Nephron progenitor cell (in vitro differentiated cells): ENCODE measurements at regions not wholly inside any gene's neighbourhood (a gene's known extent, or its start where the extent isn't known, plus 50 kb on each side); places are given as distances from the start of the nearest gene placed in this dataset.

Experiments used
- DNase-seq: peaks from one replicate; pipeline ENCODE4 v3.0.0; 2021
- H3K27ac Mint-ChIP-seq: 2 replicates; pipeline ENCODE4 v1.8.0; 2021; ENCODE audit warnings: mild to moderate bottlenecking, moderate library complexity, mixed read lengths
- H3K27me3 Mint-ChIP-seq: 2 replicates; pipeline ENCODE4 v1.8.0; 2021; ENCODE audit warnings: mild to moderate bottlenecking, low read depth, mixed read lengths; ENCODE audit not compliant: poor library complexity
- H3K36me3 Mint-ChIP-seq: 2 replicates; pipeline ENCODE4 v1.8.0; 2021; ENCODE audit warnings: low read depth, mixed read lengths
- H3K4me1 Mint-ChIP-seq: 2 replicates; pipeline ENCODE4 v1.8.0; 2021; ENCODE audit warnings: mixed read lengths
- H3K4me3 Mint-ChIP-seq: 2 replicates; pipeline ENCODE4 v1.8.0; 2021; ENCODE audit warnings: mild to moderate bottlenecking, moderate library complexity, mixed read lengths
- H3K9me3 Mint-ChIP-seq: 2 replicates; pipeline ENCODE4 v1.8.0; 2021; ENCODE audit warnings: mild to moderate bottlenecking, moderate library complexity, mixed read lengths
- CTCF ChIP-seq: fragments of 200-600 bp; sonication (generic); IDR thresholded peaks from 2 replicates; pipeline ENCODE4 v1.5.0; 2021; ENCODE audit warnings: antibody characterized with exemption

GRCh38 chr2:58908501-58909154 lies 667.5 kb upstream of the FANCL start:
- no peak for DNase-seq
- peaks cover 3% of the 10 kb centered on the region for H3K27me3 Mint-ChIP-seq
- H3K4me1 Mint-ChIP-seq, result peaks cover 8% of the 10 kb centered on the region
- no peaks in the 10 kb centered on the region for H3K36me3 Mint-ChIP-seq
- no peak overlapping the region for H3K27ac Mint-ChIP-seq
- TF ChIP-seq CTCF, result no peak
- no peaks in the 10 kb centered on the region for H3K9me3 Mint-ChIP-seq
- H3K4me3 Mint-ChIP-seq, result no peak overlapping the region

- DNase-seq, result no peak
- no peaks in the 10 kb centered on the region for H3K36me3 Mint-ChIP-seq
- H3K4me1 Mint-ChIP-seq, result no peaks in the 10 kb centered on the region
- peaks cover 3% of the 10 kb centered on the region for H3K27me3 Mint-ChIP-seq
- no peak for TF ChIP-seq CTCF
- H3K4me3 Mint-ChIP-seq, result no peak overlapping the region
- no peaks in the 10 kb centered on the region for H3K9me3 Mint-ChIP-seq
- H3K27ac Mint-ChIP-seq, result no peak overlapping the region
Measured at GRCh38 chr2:58907644-58908043, 666.5 kb upstream of the FANCL start.

- peaks cover 3% of the 10 kb centered on the region for H3K27me3 Mint-ChIP-seq
- no peak overlapping the region for H3K4me3 Mint-ChIP-seq
- no peak for TF ChIP-seq CTCF
- no peak overlapping the region for H3K27ac Mint-ChIP-seq
- H3K36me3 Mint-ChIP-seq, result no peaks in the 10 kb centered on the region
- no peaks in the 10 kb centered on the region for H3K4me1 Mint-ChIP-seq
- no peak for DNase-seq
- H3K9me3 Mint-ChIP-seq, result no peaks in the 10 kb centered on the region
Measured at GRCh38 chr2:58906081-58906645, 665.0 kb upstream of the FANCL start.

GRCh38 chr2:58904095-58904494 lies 663.0 kb upstream of the FANCL start:
- no peak for DNase-seq
- Mint-ChIP-seq H3K9me3 (no peaks in the 10 kb centered on the region), H3K27me3 (peaks cover 3% of the 10 kb centered on the region), H3K4me1 (no peaks in the 10 kb centered on the region), H3K4me3 (no peak overlapping the region), H3K27ac (no peak overlapping the region), H3K36me3 (no peaks in the 10 kb centered on the region)
- no peak for TF ChIP-seq CTCF

GRCh38 chr2:58903427-58903826 lies 662.3 kb upstream of the FANCL start:
- no peak for TF ChIP-seq CTCF
- Mint-ChIP-seq H3K4me1 (no peaks in the 10 kb centered on the region), H3K9me3 (no peaks in the 10 kb centered on the region), H3K27me3 (no peaks in the 10 kb centered on the region), H3K36me3 (no peaks in the 10 kb centered on the region), H3K4me3 (no peak overlapping the region), H3K27ac (no peak overlapping the region)
- DNase-seq, result no peak
